ENCODE measurements at regions not wholly inside any gene's neighbourhood (a gene's known extent, or its start where the extent isn't known, plus 50 kb on each side); places are given as distances from the start of the nearest gene placed in this dataset.

DNA sequence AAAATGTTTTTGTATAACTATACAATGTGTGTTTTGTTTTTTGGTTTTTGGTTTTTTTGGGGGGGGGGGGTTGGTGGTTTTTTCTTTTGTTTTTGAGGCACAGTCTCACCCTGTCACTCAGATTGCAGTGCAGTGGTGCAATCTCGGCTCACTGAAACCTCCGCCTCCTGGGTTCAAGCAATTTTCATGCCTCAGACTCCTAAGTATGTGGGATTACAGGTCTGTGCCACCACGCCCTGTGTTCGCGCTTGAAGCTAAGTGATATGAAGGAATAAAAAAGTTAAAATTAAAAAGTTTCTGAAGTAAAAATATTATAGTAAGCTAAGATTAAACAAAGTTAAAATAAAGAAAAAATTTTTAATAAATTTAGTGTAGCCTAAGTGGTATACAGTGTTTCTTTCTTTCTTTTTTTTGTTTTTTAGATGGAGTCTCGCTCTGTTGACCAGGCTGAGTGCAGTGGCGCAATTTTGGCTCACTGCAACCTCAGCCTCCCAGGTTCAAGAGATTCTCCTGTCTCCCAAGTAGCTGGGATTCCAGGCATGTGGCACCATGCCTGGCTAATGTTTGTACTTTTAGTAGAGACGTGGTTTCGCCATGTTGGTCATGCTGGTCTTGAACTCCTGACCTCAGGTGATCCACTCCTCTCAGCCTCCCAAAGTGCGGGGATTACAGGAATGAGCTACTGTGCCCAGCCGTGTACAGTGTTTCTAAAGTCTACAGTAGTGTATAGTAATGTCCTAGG is 53.9 kb upstream of the TEX55 start:
- BruUV-seq (replicated peaks): no TSS peak
- no peak overlapping the region for H3K27ac ChIP-seq (ENCODE audit: low read depth, low read length, poor library complexity, severe bottlenecking)
- H3K9me2 ChIP-seq (ENCODE audit: insufficient read depth, low read length): no peaks in the 10 kb centered on the region
- DNase-seq (ENCODE audit: low spot score): no peak
- TF ChIP-seq EZH2phosphoT487 (IDR thresholded peaks at IDR 0.05; ENCODE audit: borderline replicate concordance, low read depth, low read length): no peak
- TF ChIP-seq, protein P1, sequence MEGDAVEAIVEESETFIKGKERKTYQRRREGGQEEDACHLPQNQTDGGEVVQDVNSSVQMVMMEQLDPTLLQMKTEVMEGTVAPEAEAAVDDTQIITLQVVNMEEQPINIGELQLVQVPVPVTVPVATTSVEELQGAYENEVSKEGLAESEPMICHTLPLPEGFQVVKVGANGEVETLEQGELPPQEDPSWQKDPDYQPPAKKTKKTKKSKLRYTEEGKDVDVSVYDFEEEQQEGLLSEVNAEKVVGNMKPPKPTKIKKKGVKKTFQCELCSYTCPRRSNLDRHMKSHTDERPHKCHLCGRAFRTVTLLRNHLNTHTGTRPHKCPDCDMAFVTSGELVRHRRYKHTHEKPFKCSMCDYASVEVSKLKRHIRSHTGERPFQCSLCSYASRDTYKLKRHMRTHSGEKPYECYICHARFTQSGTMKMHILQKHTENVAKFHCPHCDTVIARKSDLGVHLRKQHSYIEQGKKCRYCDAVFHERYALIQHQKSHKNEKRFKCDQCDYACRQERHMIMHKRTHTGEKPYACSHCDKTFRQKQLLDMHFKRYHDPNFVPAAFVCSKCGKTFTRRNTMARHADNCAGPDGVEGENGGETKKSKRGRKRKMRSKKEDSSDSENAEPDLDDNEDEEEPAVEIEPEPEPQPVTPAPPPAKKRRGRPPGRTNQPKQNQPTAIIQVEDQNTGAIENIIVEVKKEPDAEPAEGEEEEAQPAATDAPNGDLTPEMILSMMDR (conservative IDR thresholded peaks at IDR 0.05; ENCODE audit: low read length): no peak
- no peaks in the 10 kb centered on the region for H3K9me3 ChIP-seq (ENCODE audit: low read length)
- H2AFZ ChIP-seq (ENCODE audit: low read length): no peak overlapping the region
- no peak overlapping the region for H3K4me2 ChIP-seq (ENCODE audit: low read length)
- no peaks in the 10 kb centered on the region for H4K20me1 ChIP-seq (ENCODE audit: insufficient read depth, low read length)
- ChIA-PET CTCF (ENCODE audit: unreplicated experiment) (no interaction called here), POLR2A (interaction anchor here (0.6 kb wide), 1 partner anchor 314 kb away, joined by 3 read pairs; no protein-coding TSS in a partner anchor)
- no peak overlapping the region for H3K4me3 ChIP-seq (ENCODE audit: low read depth, low read length, poor library complexity, severe bottlenecking)
- intact Hi-C loops (cut with micrococcal nuclease; ENCODE audit: unreplicated experiment): no loop called here
- H3K4me1 ChIP-seq (ENCODE audit: insufficient read depth, low read length, poor library complexity, severe bottlenecking): no peaks in the 10 kb centered on the region
- no peaks in the 10 kb centered on the region for H3K79me2 ChIP-seq (ENCODE audit: insufficient read depth, low read depth, low read length)
- no peaks in the 10 kb centered on the region for H3K36me3 ChIP-seq (ENCODE audit: insufficient read depth, low read length)

GRCh38 chr3:119087799-119088198 is 53.2 kb upstream of the IGSF11 start:
- no peak overlapping the region for H3K4me2 ChIP-seq (ENCODE audit: low read length)
- no peak overlapping the region for H3K27ac ChIP-seq (ENCODE audit: low read depth, low read length, poor library complexity, severe bottlenecking)
- CTCF ChIA-PET (ENCODE audit: unreplicated experiment): no interaction called here
- no peaks in the 10 kb centered on the region for H4K20me1 ChIP-seq (ENCODE audit: insufficient read depth, low read length)
- DNase-seq (ENCODE audit: low spot score): no peak
- H2AFZ ChIP-seq (ENCODE audit: low read length): no peak overlapping the region
- no TSS peak for BruUV-seq (replicated peaks)
- POLR2A ChIA-PET: no interaction called here
- H3K9me3 ChIP-seq (ENCODE audit: low read length): no peaks in the 10 kb centered on the region
- H3K36me3 ChIP-seq (ENCODE audit: insufficient read depth, low read length): no peaks in the 10 kb centered on the region
- no peaks in the 10 kb centered on the region for H3K9me2 ChIP-seq (ENCODE audit: insufficient read depth, low read length)
- H3K4me3 ChIP-seq (ENCODE audit: low read depth, low read length, poor library complexity, severe bottlenecking): no peak overlapping the region
- intact Hi-C loops (cut with micrococcal nuclease; ENCODE audit: unreplicated experiment): no loop called here
- TF ChIP-seq, protein P1 (conservative IDR thresholded peaks at IDR 0.05; ENCODE audit: low read length): no peak
- no peak for TF ChIP-seq EZH2phosphoT487 (IDR thresholded peaks at IDR 0.05; ENCODE audit: borderline replicate concordance, low read depth, low read length)
- no peaks in the 10 kb centered on the region for H3K79me2 ChIP-seq (ENCODE audit: insufficient read depth, low read depth, low read length)
- no peaks in the 10 kb centered on the region for H3K4me1 ChIP-seq (ENCODE audit: insufficient read depth, low read length, poor library complexity, severe bottlenecking)

DNA sequence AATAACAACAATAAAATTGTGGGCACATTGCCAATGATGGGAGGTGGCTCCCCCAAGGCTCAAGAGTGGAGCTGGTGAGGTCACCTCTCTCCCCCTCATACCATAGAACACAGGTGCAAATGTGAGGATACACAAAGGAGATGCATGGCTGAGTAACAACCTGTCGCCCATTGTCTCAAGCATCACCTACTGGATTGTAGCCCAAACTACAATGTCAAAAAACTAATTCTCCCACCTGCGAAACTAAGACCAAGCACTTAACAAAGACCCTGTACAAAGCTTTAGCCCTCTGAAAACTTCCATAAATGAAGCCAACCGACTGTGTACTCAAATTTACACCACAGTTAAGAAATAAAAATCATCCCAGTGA is 50.4 kb upstream of the IGSF11 start:
- Histone ChIP-seq H3K9me2 (ENCODE audit: insufficient read depth, low read length) (no peaks in the 10 kb centered on the region), H4K20me1 (ENCODE audit: insufficient read depth, low read length) (no peaks in the 10 kb centered on the region), H3K9me3 (ENCODE audit: low read length) (no peaks in the 10 kb centered on the region), H3K36me3 (ENCODE audit: insufficient read depth, low read length) (no peaks in the 10 kb centered on the region), H3K4me2 (ENCODE audit: low read length) (no peak overlapping the region), H3K4me1 (ENCODE audit: insufficient read depth, low read length, poor library complexity, severe bottlenecking) (no peaks in the 10 kb centered on the region), H2AFZ (ENCODE audit: low read length) (no peak overlapping the region), H3K79me2 (ENCODE audit: insufficient read depth, low read depth, low read length) (no peaks in the 10 kb centered on the region), H3K4me3 (ENCODE audit: low read depth, low read length, poor library complexity, severe bottlenecking) (no peak overlapping the region), H3K27ac (ENCODE audit: low read depth, low read length, poor library complexity, severe bottlenecking) (no peak overlapping the region)
- ChIA-PET POLR2A (no interaction called here), CTCF (ENCODE audit: unreplicated experiment) (no interaction called here)
- TF ChIP-seq EZH2phosphoT487 (IDR thresholded peaks at IDR 0.05; ENCODE audit: borderline replicate concordance, low read depth, low read length): no peak
- TF ChIP-seq, protein P1 (conservative IDR thresholded peaks at IDR 0.05; ENCODE audit: low read length): 0 out of 2 replicates have a peak, but pooled peaks have one; percentile 11
- intact Hi-C loops (cut with micrococcal nuclease; ENCODE audit: unreplicated experiment): no loop called here
- no TSS peak for BruUV-seq (replicated peaks)
- DNase-seq (ENCODE audit: low spot score): no peak
